ENCODE measurements at regions not wholly inside any gene's neighbourhood (a gene's known extent, or its start where the extent isn't known, plus 50 kb on each side); places are given as distances from the start of the nearest gene placed in this dataset.
"Not testable (repeated sequence)": the region's sequence is repeated elsewhere in the genome, so short reads cannot be mapped to it uniquely, and the experiment has no call there.

GRCh38 chr11:39860931-39861330 lies 1598.5 kb downstream of the LRRC4C start:
- ATAC-seq = no peak
- DNase-seq = no peak
- intact Hi-C loops (cut with DNase I) = no loop called here

DNA sequence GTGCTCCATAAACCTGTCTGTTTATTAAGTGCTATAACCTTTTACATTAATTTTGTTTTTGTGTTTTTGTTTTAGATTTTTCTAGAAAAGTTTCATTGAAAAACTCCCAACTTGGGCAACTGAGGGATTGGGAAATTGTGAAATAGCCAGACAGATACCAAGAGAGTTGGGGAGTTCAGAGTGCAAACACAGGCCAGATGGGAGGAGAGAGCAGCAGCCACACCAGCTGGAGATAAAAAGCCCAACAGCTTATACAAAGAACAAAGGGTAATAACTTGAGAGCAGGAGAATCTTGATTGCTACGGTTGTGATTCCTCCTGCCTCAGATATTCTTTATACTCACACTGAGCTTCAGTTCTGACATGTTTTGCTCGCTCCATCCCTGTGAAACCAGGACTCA lies 1642.2 kb downstream of the LRRC4C start:
- ATAC-seq = no peak
- intact Hi-C loops (cut with DNase I) = no loop called here
- DNase-seq = no peak

GRCh38 chr11:39810358-39810757 lies 1649.1 kb downstream of the LRRC4C start:
- no peak for ATAC-seq
- no peak for DNase-seq
- intact Hi-C loops (cut with DNase I) = no loop called here

DNA sequence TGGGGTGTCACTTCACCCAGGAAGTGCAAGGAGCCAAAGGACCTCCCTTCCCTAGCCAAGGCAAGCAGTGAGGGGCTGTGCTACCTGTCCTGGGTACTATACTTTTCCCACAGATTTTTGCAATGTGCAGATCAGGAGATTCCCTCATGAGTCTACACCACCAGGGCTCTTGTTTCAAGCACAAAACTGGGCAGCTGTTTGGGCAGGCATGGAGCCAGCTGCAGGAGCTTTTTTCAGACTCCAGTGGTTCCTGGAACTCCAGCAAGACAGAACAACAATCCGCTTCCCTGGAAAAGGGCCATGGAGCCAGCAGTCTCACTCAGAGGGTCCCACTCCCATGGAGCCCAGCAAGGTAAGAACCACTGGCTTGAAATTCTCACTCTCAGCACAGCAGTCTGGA lies 1649.6 kb downstream of the LRRC4C start:
- DNase-seq (no peak), ATAC-seq (no peak)
- intact Hi-C loops (cut with DNase I) = no loop called here

DNA sequence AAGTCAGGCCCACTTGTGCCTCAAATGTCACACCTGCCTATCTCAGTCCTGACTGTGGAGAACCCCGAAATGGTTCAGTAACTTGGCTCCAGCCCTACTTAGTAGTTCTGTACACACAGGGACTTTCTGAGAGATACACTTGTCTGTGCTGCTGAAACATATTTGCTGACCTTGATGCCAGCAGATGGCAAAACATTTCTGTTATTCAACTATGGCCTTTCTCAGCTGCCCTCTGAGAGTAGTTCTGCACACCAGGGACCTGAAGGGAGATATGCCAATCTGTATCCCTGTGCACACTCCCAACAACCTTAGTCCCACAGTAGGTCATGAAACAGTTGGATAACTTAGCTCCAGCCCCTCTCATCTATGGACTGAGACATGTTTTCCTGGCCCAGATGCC lies 1651.5 kb downstream of the LRRC4C start:
- DNase-seq (no peak), ATAC-seq (no peak)
- intact Hi-C loops (cut with DNase I) = no loop called here

DNA sequence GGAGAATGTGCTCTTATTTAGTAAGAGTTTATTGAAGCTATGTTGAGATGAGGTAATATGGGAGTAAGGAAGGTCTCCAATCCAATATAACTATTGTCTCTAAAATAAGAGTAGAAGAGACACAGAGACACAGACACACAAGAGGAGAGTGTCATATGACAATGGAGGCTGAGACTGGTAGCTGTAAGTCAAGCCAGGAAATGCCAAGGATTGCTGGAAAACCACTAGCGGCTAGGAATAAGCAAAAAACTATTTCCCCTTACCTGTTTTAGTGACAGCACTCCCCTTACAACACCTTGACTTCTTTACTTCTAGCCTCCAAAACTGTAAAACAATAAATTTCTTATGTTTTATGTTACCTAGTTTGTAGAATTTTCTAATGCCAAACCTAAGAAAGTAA lies 1652.8 kb downstream of the LRRC4C start:
- intact Hi-C loops (cut with DNase I) = no loop called here
- no peak for DNase-seq
- no peak for ATAC-seq

GRCh38 chr11:39804271-39804670 lies 1655.2 kb downstream of the LRRC4C start:
- intact Hi-C loops (cut with DNase I) = no loop called here
- no peak for ATAC-seq
- DNase-seq = no peak

- ATAC-seq = no peak
- intact Hi-C loops (cut with DNase I) = no loop called here
- no peak for DNase-seq
Observed at GRCh38 chr11:39786682-39787081, 1672.8 kb downstream of the LRRC4C start.

DNA sequence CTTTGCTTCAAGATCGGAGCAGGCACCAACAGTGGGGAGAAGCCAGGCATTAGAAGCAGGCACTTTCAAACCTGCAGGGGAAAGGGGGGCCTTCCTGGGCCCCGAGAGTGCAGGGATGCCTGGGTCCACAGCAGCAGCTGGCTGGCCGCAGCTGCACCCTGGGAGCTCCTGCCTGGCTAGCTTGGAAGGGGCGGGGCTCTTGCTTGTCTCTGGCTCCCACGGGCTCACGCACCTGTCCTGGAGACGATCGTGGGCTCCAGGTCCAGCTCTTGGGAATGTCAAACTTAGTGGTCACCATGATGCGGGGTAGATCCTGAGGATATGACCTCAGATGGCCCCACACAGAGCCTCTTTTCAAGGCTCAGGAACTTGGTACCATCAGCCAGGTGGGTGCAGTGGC lies 1673.2 kb downstream of the LRRC4C start:
- intact Hi-C loops (cut with DNase I) = no loop called here
- no peak for ATAC-seq
- no peak for DNase-seq

DNA sequence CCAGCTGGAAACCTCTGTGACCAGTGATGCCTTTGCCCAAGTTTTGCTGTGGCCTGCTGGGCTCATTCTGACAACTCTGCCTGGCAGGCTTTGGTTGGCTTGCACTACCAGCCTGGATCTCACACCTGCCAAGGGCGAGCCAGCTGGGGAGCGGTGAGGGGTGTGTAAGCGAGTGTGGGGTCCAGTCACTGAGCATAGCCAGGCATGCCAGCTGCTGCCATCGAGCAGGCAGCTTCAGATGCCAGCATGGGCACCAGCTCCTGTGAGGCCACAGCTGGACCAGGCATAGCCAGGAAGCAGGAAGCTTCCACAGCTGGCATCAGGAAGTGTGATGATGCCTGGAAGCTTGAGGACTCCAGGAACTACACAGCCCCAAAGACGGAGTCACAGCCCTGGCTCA lies 1674.6 kb downstream of the LRRC4C start:
- DNase-seq = no peak
- ATAC-seq = no peak
- intact Hi-C loops (cut with DNase I) = no loop called here

- ATAC-seq = no peak
- no peak for DNase-seq
- intact Hi-C loops (cut with DNase I) = no loop called here
Observed at GRCh38 chr11:39780131-39780530, 1679.3 kb downstream of the LRRC4C start.

GRCh38 chr11:39777035-39777434 lies 1682.4 kb downstream of the LRRC4C start:
- intact Hi-C loops (cut with DNase I) = no loop called here
- no peak for ATAC-seq
- no peak for DNase-seq

DNA sequence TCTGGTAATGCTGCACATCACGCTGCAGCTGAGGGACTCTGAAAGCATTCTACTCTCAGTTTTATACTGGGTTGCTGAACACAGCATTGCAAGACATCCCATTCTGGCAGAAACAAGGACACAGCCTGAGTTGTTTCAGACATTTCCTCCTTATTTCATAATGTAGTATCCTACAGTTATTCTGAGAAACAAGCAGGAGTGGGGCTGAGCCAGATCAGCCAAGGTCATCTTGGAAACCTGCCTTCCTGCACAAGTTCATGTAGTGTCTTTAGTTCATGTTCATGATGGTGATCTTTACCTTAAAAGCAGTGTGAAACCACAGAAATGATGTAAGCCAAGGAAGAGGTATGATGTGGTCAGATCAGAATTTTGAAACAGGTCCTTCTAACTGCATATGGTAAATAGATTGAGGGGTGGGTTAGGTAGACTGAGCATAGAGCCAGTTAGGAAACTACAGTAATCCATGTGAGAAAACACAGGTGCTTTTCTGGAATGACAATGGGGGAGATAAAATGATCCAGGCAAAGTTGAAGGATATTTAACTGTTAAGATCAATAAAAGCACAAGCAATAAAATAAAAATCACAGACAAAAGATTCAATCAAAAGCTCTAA lies 1686.8 kb downstream of the LRRC4C start:
- ATAC-seq = no peak
- intact Hi-C loops (cut with DNase I) = no loop called here
- no peak for DNase-seq

GRCh38 chr11:39768214-39768613 lies 1691.2 kb downstream of the LRRC4C start:
- DNase-seq = no peak
- intact Hi-C loops (cut with DNase I) = no loop called here
- no peak for ATAC-seq

GRCh38 chr11:39745401-39745800 lies 1714.1 kb downstream of the LRRC4C start:
- no peak for DNase-seq
- no peak for ATAC-seq
- intact Hi-C loops (cut with DNase I) = no loop called here

DNA sequence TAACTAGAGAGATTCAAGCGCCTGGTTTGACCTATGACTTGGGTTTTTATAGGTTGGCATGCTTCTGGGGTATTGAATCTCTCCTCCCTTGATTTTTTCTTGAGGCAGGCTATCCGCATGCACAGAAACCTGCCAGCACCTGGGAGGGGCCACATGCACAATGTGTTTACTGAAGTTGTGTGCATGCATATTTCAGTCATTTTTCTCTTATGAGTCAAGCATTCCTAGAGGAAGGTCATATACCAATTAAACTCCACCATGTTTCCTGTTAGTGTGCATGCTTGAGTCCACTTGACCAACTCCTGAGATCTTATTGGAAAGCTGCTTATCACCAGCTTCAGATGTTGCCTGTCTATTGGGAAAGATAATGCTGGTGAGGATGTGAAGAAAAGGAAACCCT lies 1718.4 kb downstream of the LRRC4C start:
- DNase-seq (no peak), ATAC-seq (no peak)
- intact Hi-C loops (cut with DNase I) = no loop called here

DNA sequence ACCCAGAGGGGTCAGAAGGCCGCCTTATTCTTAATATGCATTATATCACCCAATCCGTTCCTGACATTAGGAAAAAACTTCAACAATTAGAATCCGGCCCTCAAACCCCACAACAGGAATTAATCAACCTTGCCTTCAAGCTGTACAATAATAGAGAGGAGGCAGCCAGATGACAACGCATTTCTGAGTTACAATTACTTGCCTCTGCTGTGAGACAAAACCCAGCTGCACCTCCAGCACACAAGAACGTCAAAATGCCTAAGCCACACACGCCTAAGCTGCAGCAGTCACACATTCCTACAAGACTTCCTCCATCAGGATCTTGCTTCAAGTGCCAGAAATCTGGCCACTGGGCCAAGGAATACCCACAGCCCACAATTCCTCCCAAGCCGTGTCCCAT lies 1723.1 kb downstream of the LRRC4C start:
- DNase-seq; ATAC-seq; intact Hi-C loops (cut with DNase I): not testable (repeated sequence)

DNA sequence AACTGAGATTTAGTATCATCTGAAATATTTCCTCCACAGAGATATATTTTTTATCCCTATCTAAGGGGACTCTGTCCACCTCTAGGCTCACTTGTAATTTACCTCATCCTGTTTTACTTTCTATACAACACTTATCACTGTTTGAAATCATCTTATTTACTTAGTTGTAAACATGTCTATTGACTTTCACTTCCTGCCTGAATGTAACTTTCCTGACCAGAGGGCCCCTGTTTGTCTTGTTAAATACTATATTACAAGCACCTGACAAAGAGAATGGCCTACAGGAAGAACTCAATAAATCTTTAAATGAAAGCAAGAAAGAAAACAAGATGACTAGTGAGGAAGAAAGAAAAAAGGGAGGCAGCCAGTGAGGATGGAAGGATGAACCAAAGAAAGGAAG lies 1727.5 kb downstream of the LRRC4C start:
- ATAC-seq (no peak), DNase-seq (no peak)
- intact Hi-C loops (cut with DNase I) = no loop called here

- intact Hi-C loops (cut with DNase I) = no loop called here
- no peak for DNase-seq
- no peak for ATAC-seq
Observed at GRCh38 chr11:39725081-39725480, 1734.4 kb downstream of the LRRC4C start.

GRCh38 chr11:39724404-39724803 lies 1735.0 kb downstream of the LRRC4C start:
- ATAC-seq (no peak), DNase-seq (no peak)
- intact Hi-C loops (cut with DNase I) = no loop called here

DNA sequence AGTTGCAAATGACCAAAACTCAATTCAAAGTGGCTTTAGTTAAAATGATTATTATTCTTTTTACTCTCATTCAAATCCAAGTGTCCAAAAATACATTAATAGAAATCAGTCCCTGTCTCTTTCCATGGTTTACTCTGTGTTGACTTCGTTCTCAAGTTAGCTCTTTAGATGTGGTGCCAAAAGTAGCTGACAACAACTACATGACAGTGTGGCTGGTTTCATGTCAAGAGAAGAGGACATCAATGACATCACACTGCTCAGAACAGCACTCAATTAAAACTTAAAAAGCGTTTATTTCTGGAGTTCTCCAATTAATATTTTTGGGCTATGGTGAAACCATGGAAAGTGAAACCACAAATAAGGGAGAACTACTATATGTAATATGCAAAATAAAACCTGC lies 1746.9 kb downstream of the LRRC4C start:
- intact Hi-C loops (cut with DNase I) = no loop called here
- no peak for DNase-seq
- no peak for ATAC-seq

DNA sequence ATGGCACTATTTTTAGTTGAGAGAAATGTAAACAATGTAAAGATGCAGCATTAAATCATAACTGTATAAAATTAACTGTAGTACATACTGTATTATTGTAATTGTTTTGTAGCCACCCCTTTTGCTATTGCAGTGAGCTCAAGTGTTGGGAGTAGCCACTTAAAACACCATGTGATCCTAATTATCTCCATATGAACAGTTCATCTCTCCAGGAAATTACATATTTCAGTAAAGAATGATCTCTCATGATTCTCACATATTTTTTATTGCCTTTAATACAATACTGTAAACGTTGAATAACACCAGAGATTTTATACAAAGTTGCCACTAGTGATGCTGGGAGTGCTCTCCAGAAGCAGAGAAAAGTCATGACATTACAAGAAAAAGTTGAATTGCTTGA lies 1768.6 kb downstream of the LRRC4C start:
- intact Hi-C loops (cut with DNase I) = no loop called here
- ATAC-seq (no peak), DNase-seq (no peak)
